A673 (cell line): ENCODE measurements at regions not wholly inside any gene's neighbourhood (a gene's known extent, or its start where the extent isn't known, plus 50 kb on each side); places are given as distances from the start of the nearest gene placed in this dataset.

Experiments
- EZH2 ChIP-seq: fragments of 200-600 bp; sonication (generic); IDR thresholded peaks from 2 replicates; pipeline ENCODE4 v1.6.1; 2017; ENCODE audit warnings: borderline replicate concordance, low read depth, mild to moderate bottlenecking, mixed read lengths, antibody characterized with exemption, low read length; ENCODE audit not compliant: poor library complexity, severe bottlenecking
- TF ChIP-seq, protein P1 (sequence below): fragments of 300-800, 200-600 bp; sonication (generic); conservative IDR thresholded peaks from 2 replicates; pipeline ENCODE4 v1.5.1; 2017; ENCODE audit warnings: low read depth, mild to moderate bottlenecking, antibody characterized with exemption, low read length, moderate library complexity, mixed read lengths

DNA sequence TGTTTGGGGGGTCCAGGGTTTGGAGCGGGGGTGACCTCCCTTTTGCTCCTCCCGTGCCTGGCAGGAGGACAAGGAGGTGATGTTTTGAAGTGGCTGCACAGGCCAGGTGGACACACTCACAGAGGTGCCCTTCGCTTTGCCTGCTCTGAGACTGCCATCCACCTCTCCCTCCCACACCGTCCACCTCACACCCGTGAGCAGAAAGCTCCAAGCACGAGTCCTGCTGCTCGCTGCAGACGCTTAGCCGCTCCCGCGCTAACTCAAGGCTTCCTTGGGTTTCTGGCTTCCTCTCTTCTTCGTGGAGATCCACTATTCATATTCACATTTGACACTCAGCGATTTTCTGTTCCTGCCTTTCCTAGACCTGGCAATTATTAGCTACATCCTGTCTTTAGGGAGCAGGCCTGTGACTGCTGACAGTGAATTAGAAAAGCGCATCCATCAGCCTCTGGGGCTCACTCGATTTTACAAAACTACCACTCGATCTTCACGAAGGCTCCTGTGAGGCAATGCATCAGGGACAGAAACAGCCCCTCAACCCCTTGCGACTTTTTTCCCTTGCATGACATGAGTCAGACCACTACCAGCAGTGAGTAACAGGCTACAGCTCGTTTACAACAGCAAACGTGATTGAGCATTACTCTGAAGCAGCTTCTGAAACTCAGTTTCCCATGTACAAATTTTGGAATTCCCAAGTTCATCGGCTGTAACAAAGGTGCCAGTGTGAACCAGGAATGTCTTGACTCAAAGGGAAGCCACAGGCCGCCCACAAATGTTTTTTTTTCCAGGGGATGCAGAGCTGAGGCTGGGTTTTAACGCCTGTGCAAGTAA is 238.7 kb upstream of the SOX11 start:
- TF ChIP-seq, protein P1, sequence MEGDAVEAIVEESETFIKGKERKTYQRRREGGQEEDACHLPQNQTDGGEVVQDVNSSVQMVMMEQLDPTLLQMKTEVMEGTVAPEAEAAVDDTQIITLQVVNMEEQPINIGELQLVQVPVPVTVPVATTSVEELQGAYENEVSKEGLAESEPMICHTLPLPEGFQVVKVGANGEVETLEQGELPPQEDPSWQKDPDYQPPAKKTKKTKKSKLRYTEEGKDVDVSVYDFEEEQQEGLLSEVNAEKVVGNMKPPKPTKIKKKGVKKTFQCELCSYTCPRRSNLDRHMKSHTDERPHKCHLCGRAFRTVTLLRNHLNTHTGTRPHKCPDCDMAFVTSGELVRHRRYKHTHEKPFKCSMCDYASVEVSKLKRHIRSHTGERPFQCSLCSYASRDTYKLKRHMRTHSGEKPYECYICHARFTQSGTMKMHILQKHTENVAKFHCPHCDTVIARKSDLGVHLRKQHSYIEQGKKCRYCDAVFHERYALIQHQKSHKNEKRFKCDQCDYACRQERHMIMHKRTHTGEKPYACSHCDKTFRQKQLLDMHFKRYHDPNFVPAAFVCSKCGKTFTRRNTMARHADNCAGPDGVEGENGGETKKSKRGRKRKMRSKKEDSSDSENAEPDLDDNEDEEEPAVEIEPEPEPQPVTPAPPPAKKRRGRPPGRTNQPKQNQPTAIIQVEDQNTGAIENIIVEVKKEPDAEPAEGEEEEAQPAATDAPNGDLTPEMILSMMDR: no peak
- TF ChIP-seq EZH2: no peak
